HL-60 (cell line): ENCODE measurements at regions not wholly inside any gene's neighbourhood (a gene's known extent, or its start where the extent isn't known, plus 50 kb on each side); places are given as distances from the start of the nearest gene placed in this dataset.

Experiments used
- DNase-seq, 2 experiments: peaks; one replicate each; pipeline ENCODE4 v3.0.0-alpha.2; 2010 to 2020; ENCODE audit warnings: low read depth in 1 of 2, low spot score in 1 of 2
- H3K27ac ChIP-seq: fragments of 250-450 bp; sonication (Bioruptor Pico); replicated peaks from 2 replicates; pipeline ENCODE4 v1.5.1; 2020; ENCODE audit warnings: mild to moderate bottlenecking, moderate library complexity
- H3K27me3 ChIP-seq: fragments of 250-450 bp; sonication (Bioruptor Pico); 2 replicates; pipeline ENCODE4 v1.5.1; 2021; ENCODE audit warnings: mild to moderate bottlenecking, moderate library complexity; ENCODE audit not compliant: insufficient read depth, poor library complexity, severe bottlenecking
- H3K4me3 ChIP-seq: replicated peaks from 2 replicates; pipeline ENCODE4 v1.5.1; 2011; ENCODE audit warnings: mild to moderate bottlenecking, control low read depth, low read length; ENCODE audit not compliant: insufficient read depth
- GABPA ChIP-seq: IDR thresholded peaks from 2 replicates; pipeline ENCODE4 v1.6.1; 2012; ENCODE audit warnings: low read depth
- POLR2AphosphoS5 ChIP-seq: IDR thresholded peaks from 2 replicates; pipeline ENCODE4 v1.6.1; 2012; ENCODE audit warnings: low read depth
- REST ChIP-seq: IDR thresholded peaks from 2 replicates; pipeline ENCODE4 v1.6.1; 2012; ENCODE audit warnings: low read depth; ENCODE audit not compliant: insufficient replicate concordance
- SPI1 ChIP-seq: IDR thresholded peaks from 2 replicates; pipeline ENCODE4 v1.6.1; 2012; ENCODE audit warnings: low read depth, mild to moderate bottlenecking, borderline replicate concordance
- TF ChIP-seq, protein P1 (sequence below): IDR thresholded peaks from one replicate; pipeline ENCODE4 v1.5.1; 2011; ENCODE audit warnings: low read length, control low read depth, inconsistent platforms; ENCODE audit not compliant: insufficient read depth

DNA sequence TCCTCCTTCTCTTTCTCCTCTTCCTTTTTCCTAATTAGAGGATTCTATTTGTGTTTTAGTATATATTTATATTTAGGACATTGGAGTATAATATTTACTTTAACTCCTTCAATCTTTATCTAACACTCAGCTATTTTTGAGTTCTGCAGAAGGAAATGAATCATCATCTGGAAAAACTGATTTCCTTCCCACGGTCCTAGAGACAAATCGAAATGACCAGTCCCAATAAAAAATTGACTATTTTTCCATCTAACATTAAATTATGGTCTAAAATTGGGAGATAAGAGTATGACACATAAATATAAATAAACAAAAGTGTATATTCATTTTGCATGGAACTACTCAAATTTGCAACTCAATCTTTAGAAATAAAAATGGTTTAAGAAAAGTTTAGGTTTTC, 167.4 kb downstream of the TMTC3 start:
- H3K27ac ChIP-seq = no peak overlapping the region
- H3K4me3 ChIP-seq = no peak overlapping the region
- TF ChIP-seq POLR2AphosphoS5 (no peak), GABPA (no peak), SPI1 (no peak), REST (no peak)
- TF ChIP-seq, protein P1, sequence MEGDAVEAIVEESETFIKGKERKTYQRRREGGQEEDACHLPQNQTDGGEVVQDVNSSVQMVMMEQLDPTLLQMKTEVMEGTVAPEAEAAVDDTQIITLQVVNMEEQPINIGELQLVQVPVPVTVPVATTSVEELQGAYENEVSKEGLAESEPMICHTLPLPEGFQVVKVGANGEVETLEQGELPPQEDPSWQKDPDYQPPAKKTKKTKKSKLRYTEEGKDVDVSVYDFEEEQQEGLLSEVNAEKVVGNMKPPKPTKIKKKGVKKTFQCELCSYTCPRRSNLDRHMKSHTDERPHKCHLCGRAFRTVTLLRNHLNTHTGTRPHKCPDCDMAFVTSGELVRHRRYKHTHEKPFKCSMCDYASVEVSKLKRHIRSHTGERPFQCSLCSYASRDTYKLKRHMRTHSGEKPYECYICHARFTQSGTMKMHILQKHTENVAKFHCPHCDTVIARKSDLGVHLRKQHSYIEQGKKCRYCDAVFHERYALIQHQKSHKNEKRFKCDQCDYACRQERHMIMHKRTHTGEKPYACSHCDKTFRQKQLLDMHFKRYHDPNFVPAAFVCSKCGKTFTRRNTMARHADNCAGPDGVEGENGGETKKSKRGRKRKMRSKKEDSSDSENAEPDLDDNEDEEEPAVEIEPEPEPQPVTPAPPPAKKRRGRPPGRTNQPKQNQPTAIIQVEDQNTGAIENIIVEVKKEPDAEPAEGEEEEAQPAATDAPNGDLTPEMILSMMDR = no peak
- no peak for DNase-seq
- no peaks in the 10 kb centered on the region for H3K27me3 ChIP-seq

DNA sequence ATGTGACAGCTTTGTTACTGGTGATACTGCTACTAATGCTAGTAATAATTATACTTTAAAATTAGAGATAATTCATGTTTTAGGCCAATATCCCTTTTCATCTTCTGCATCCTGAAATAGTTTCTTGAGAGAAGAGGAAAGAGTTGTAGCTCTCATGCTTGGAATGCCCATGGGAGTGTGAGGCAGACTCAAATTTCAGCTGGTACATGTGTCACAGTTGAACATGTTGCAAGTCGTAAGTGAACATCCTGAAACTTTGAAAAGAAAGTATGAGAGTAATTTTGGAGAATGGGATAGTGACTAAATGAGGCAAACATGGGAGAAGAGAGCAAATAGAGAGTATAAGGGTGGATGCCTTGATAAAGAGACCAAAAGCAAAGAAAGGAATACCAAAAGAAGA, 168.0 kb downstream of the TMTC3 start:
- DNase-seq = no peak
- TF ChIP-seq SPI1 (no peak), GABPA (no peak), REST (no peak), POLR2AphosphoS5 (no peak)
- TF ChIP-seq, protein P1 = no peak

GRCh38 chr12:88310666-88311065, 168.6 kb downstream of the TMTC3 start:
- Histone ChIP-seq H3K27ac (no peak overlapping the region), H3K4me3 (no peak overlapping the region), H3K27me3 (no peaks in the 10 kb centered on the region)
- TF ChIP-seq SPI1 = no peak
- TF ChIP-seq GABPA = no peak
- TF ChIP-seq POLR2AphosphoS5 = no peak
- no peak for TF ChIP-seq REST
- TF ChIP-seq, protein P1 = no peak
- DNase-seq = no peak

More for the DNA sequence above, 168.0 kb downstream of the TMTC3 start:
- Histone ChIP-seq H3K27me3 (no peaks in the 10 kb centered on the region), H3K27ac (no peak overlapping the region), H3K4me3 (no peak overlapping the region)
